Right lobe of liver (tissue), 6 donors: ENCODE measurements at regions not wholly inside any gene's neighbourhood (a gene's known extent, or its start where the extent isn't known, plus 50 kb on each side); places are given as distances from the start of the nearest gene placed in this dataset.

Experiments
- ATAC-seq, 4 donors: fragments of 200-7000 bp; cut with Tn5 transposase; one replicate each; pipeline ENCODE4 v1.9.1; 2020; ENCODE audit warnings: mild to moderate bottlenecking in 4 of 4, moderate library complexity in 4 of 4
- DNase-seq, 3 donors: peaks; one replicate each; pipeline ENCODE4 v3.0.0-alpha.2; 2020
- H3K27ac ChIP-seq, 3 donors: fragments of 200-600 bp; one replicate each; pipeline ENCODE4 v1.8.0; 2022
- H3K27me3 ChIP-seq, 2 donors: fragments of 200-600 bp; one replicate each; pipeline ENCODE4 v1.8.0; 2022
- H3K36me3 ChIP-seq, 4 donors: fragments of 200-600 bp; sonication (generic) in 1 of 4; one replicate each; pipeline versions ENCODE4 v1.5.1 to v1.8.0; 2017 to 2022; ENCODE audit warnings: control low read depth in 1 of 4
- H3K4me1 ChIP-seq, 4 donors: fragments of 200-600 bp; sonication (generic) in 1 of 4; one replicate each; pipeline versions ENCODE4 v1.5.1 to v1.8.0; 2017 to 2022; ENCODE audit warnings: control low read depth in 1 of 4
- H3K4me3 ChIP-seq, 3 donors: fragments of 200-600 bp; one replicate each; pipeline ENCODE4 v1.8.0; 2022
- H3K9me3 ChIP-seq, 4 donors: fragments of 200-600 bp; sonication (generic) in 1 of 4; one replicate each; pipeline versions ENCODE4 v1.5.1 to v1.8.0; 2017 to 2022; ENCODE audit warnings: control low read depth in 1 of 4
- CTCF ChIP-seq, 4 donors: fragments of 200-600 bp in 3 of 4; fragments of 450-650 bp in 1 of 4; IDR thresholded peaks; one replicate each; pipeline versions ENCODE4 v1.5.1 to v1.8.0; 2016 to 2022; ENCODE audit warnings: antibody characterized with exemption in 4 of 4, mild to moderate bottlenecking in 2 of 4
- POLR2A ChIP-seq: fragments of 450-650 bp; IDR thresholded peaks from one replicate; pipeline ENCODE4 v1.6.1; 2017; ENCODE audit warnings: antibody characterized with exemption, mild to moderate bottlenecking
- WGBS: methylation state at CpG from one replicate; pipeline ENCODE4 v1.1.6; 2018; ENCODE audit warnings: low coverage, low lambda C conversion rate; ENCODE audit not compliant: insufficient coverage; ENCODE audit errors: missing lambda C conversion rate; 5-methylcytosine and 5-hydroxymethylcytosine counted together
- intact Hi-C, 2 donors: fragments of 100-400 bp; cut with DNase I; formaldehyde crosslinking; loops; one replicate each; pipeline versions ENCODE4 v1.11.2 to v1.14.1; 2022
- donor health status: DM: no; HTN: yes; CAD: no.
- donor health status: DM: no; HTN: no; CAD: no.
- donor health status: DM: no; HTN: no; CAD: no.
- donor health status: DM: no; HTN: yes; CAD: no.
- donor health status: DM: no; HTN: yes; CAD: no.

DNA sequence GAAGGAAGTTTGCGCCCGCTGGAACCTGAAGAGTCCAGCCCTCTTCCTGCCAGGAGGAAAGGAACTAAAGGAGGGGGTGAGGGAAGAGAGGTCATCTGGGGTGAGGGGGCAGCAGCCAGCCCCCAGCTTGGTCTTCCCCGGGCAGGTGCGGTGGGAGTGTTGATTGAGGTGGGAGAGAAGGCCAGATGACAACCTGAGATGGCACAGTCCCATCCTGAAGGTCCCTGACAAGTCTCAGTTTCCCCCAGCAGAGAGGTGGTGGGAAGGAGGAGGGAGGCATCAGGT lies 240.9 kb downstream of the HAUS1 start:
- Histone ChIP-seq H3K4me1 (peaks cover 0 to 38% (median 10%) of the 10 kb centered on the region in 4 donors), H3K9me3 (no peaks in the 10 kb centered on the region), H3K36me3 (no peaks in the 10 kb centered on the region), H3K27me3 (no peaks in the 10 kb centered on the region), H3K27ac (no peak overlapping the region), H3K4me3 (no peak overlapping the region)
- no peak for TF ChIP-seq POLR2A
- no peak for TF ChIP-seq CTCF (IDR thresholded peaks at IDR 0.05)
- ATAC-seq: no peak
- DNase-seq: no peak
- intact Hi-C loops: loop anchor here in 1 of 2 donors (10.0 kb wide), 1 partner anchor 70 kb away; no protein-coding TSS in a partner anchor
- 70% methylated on average over 2 of the region's 4 CpGs for WGBS

- intact Hi-C loops: loop anchor here in 1 of 2 donors (10.0 kb wide), 1 partner anchor 69 kb away; no protein-coding TSS in a partner anchor
- TF ChIP-seq CTCF (IDR thresholded peaks at IDR 0.05) (no peak), POLR2A (no peak)
- H3K36me3 ChIP-seq: no peaks in the 10 kb centered on the region
- DNase-seq: no peak
- no peak overlapping the region for H3K4me3 ChIP-seq
- WGBS: 91% methylated on average over 6 of the region's 6 CpGs
- ATAC-seq: no peak
- no peak overlapping the region for H3K27ac ChIP-seq
- no peaks in the 10 kb centered on the region for H3K9me3 ChIP-seq
- H3K4me1 ChIP-seq: peaks cover 0 to 28% (median 6%) of the 10 kb centered on the region in 4 donors
- no peaks in the 10 kb centered on the region for H3K27me3 ChIP-seq
These were observed 242.0 kb downstream of the HAUS1 start for GRCh38 chr18:46346213-46346612.

DNA sequence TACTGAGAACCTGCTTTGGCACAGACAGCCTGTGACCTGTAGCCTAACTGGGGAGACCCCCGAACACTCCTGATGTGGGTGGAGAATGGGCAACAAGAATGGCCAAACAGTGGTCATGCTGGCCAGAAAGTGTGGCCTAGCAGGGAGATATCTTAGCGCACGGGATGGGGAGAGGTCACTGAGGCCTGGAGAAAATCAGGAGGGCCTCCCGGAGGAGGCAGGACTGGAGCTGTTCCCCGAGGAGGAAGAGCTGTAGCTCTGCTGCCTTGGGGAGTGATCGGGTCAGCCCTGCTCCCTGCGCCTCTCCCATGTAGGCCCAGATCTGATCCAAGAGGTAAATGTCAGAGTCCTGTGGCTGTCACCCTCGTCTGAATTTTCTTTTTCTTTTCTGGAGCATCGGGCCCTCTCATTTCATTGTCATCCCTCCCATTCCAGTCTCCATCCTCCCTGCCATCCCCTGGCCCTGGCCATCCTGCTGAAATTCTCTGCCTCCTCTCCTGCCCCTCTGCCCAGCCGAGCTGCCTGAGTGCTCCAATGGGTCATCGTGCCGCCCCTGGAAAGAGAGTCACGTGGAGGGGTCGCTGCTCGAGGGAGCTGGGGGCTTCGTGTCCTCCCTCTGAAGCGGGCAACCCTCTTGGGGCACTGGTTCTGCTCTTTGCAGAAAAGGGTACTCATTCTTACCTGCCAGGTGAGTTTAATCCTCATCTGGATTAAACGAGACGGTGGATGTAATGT lies 242.9 kb downstream of the HAUS1 start:
- Histone ChIP-seq H3K4me3 (no peak overlapping the region), H3K36me3 (no peaks in the 10 kb centered on the region), H3K4me1 (peaks cover 0 to 24% (median 6%) of the 10 kb centered on the region in 4 donors), H3K9me3 (no peaks in the 10 kb centered on the region), H3K27me3 (no peaks in the 10 kb centered on the region), H3K27ac (no peak overlapping the region)
- no peak for TF ChIP-seq CTCF (IDR thresholded peaks at IDR 0.05)
- TF ChIP-seq POLR2A: no peak
- intact Hi-C loops: loop anchor here in 1 of 2 donors (10.0 kb wide), 1 partner anchor 68 kb away; no protein-coding TSS in a partner anchor
- ATAC-seq (no peak), DNase-seq (no peak)
- 75% methylated on average over 5 of the region's 19 CpGs for WGBS

DNA sequence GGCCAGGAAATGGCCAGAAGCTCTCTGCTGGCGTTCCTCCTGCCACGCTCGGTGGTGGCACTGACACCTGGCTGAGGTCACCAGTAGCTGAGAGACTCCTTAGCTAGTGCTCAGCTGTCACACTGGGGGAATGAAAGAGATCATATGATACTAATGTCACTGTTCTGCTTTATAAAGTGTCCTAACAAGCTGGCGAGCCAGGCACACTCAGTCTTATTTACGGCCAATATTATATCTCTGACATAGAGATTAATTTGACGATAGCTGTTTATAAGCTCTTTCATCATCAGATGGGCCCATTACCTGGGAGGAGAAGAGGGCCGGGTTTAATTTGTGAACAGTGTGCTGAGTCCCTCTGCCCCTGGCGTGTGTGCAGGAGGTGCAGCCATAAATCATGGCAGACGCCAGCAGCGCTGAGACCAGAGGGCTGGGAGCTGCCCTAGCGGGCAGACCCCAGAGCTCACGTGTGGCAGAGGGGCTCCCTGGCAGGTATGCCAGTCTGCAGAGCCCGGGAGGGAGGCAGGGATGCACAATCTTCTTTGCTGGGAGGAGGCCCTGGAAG lies 246.5 kb downstream of the HAUS1 start:
- ATAC-seq (no peak), DNase-seq (no peak)
- Histone ChIP-seq H3K4me1 (no peaks in the 10 kb centered on the region), H3K27me3 (no peaks in the 10 kb centered on the region), H3K4me3 (no peak overlapping the region), H3K36me3 (no peaks in the 10 kb centered on the region), H3K9me3 (no peaks in the 10 kb centered on the region), H3K27ac (no peak overlapping the region)
- intact Hi-C loops: no loop called here
- WGBS: 91% methylated on average over 4 of the region's 13 CpGs
- no peak for TF ChIP-seq POLR2A
- no peak for TF ChIP-seq CTCF (IDR thresholded peaks at IDR 0.05)
